A673 (cell line): ENCODE measurements at regions not wholly inside any gene's neighbourhood (a gene's known extent, or its start where the extent isn't known, plus 50 kb on each side); places are given as distances from the start of the nearest gene placed in this dataset.

Experiments used
- BruUV-seq: library from RNA; stranded (reverse); fragments of 400-500 nt; replicated peaks from 2 replicates; lab custom pipeline; 2021; lab: Mats Ljungman, UMichigan
- CTCF ChIA-PET: fragments of 300-600 bp; sonication (Branson Sonifier 250); formaldehyde crosslinking; loops from one replicate; lab custom pipeline; 2022; ENCODE audit warnings: antibody characterized with exemption; lab: Charles Lee
- POLR2A ChIA-PET: fragments of 300-600 bp; sonication (Branson Sonifier 250); formaldehyde crosslinking; loops from one replicate; lab custom pipeline; 2022; ENCODE audit warnings: antibody characterized with exemption; ENCODE audit not compliant: low non-redundant PET; lab: Charles Lee
- DNase-seq: peaks from one replicate; pipeline ENCODE4 v3.0.0-alpha.2; 2015; ENCODE audit warnings: low spot score
- H3K27ac ChIP-seq: fragments of 200-600 bp; sonication (generic); 2 replicates; pipeline ENCODE4 v1.5.1; 2016; ENCODE audit warnings: mixed run types, low read depth, mild to moderate bottlenecking, mixed read lengths, antibody characterized with exemption, low read length; ENCODE audit not compliant: poor library complexity, severe bottlenecking
- H3K27me3 ChIP-seq: fragments of 200-600 bp; sonication (generic); replicated peaks from 2 replicates; pipeline ENCODE4 v1.6.1; 2017; ENCODE audit warnings: mixed run types, low read depth, mild to moderate bottlenecking, mixed read lengths, antibody characterized with exemption, low read length; ENCODE audit not compliant: insufficient read depth, poor library complexity
- H3K36me3 ChIP-seq: fragments of 200-600 bp; sonication (generic); 2 replicates; pipeline ENCODE4 v1.6.1; 2016; ENCODE audit warnings: mixed run types, mild to moderate bottlenecking, mixed read lengths, antibody characterized with exemption, low read length; ENCODE audit not compliant: insufficient read depth, poor library complexity, severe bottlenecking
- H3K4me1 ChIP-seq: fragments of 200-600 bp; sonication (generic); 2 replicates; pipeline ENCODE4 v1.6.1; 2017; ENCODE audit warnings: mixed run types, mild to moderate bottlenecking, mixed read lengths, antibody characterized with exemption, low read length; ENCODE audit not compliant: insufficient read depth, poor library complexity, severe bottlenecking
- H3K4me3 ChIP-seq: fragments of 200-600 bp; sonication (generic); 2 replicates; pipeline ENCODE4 v1.5.1; 2016; ENCODE audit warnings: low read depth, mixed run types, mild to moderate bottlenecking, mixed read lengths, low read length; ENCODE audit not compliant: poor library complexity, severe bottlenecking
- H3K9me3 ChIP-seq: fragments of 200-600 bp; sonication (generic); 2 replicates; pipeline ENCODE4 v1.6.1; 2016; ENCODE audit warnings: mixed run types, low read depth, mild to moderate bottlenecking, mixed read lengths, antibody characterized with exemption, low read length; ENCODE audit not compliant: poor library complexity, severe bottlenecking
- EZH2 ChIP-seq: fragments of 200-600 bp; sonication (generic); IDR thresholded peaks from 2 replicates; pipeline ENCODE4 v1.6.1; 2017; ENCODE audit warnings: borderline replicate concordance, low read depth, mild to moderate bottlenecking, mixed read lengths, antibody characterized with exemption, low read length; ENCODE audit not compliant: poor library complexity, severe bottlenecking
- intact Hi-C: fragments of 100-400 bp; cut with micrococcal nuclease; formaldehyde crosslinking; loops from one replicate; pipeline ENCODE4 v1.10.0; 2022; ENCODE audit not compliant: unreplicated experiment
- TF ChIP-seq, protein P1 (sequence below): fragments of 300-800, 200-600 bp; sonication (generic); conservative IDR thresholded peaks from 2 replicates; pipeline ENCODE4 v1.5.1; 2017; ENCODE audit warnings: low read depth, mild to moderate bottlenecking, antibody characterized with exemption, low read length, moderate library complexity, mixed read lengths

DNA sequence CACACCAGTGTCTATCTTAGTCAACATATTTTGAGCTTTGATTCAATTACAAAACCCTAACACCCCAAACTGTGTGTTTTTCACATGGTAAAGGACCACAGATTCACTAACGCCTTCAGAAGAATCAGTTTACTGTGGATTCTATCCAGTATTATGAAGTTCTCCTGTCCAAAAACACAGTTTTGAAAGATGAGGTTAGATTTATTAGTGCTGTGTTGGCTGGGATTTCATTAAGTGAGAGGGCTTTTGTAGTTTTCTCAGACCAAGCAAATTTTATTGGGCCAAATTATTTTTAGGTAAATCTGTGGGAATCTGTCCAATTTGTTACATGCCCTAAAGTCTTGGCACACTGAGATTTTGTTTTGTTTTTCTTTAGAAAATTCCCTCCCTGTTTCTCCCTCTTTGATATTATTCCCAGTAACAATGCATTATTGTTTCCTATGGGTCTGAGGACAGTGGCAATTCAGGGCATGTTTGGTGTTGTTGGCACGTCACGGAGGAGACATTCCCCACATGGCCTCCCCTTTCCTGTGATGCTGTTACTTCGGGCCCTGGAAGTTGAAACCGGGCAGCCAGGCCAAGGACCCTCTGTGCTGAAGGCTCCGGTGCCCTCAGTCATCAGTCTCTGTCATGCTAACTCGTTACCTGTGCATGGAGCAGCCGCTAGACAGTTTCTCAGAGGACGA, 87.5 kb upstream of the ALKAL2 start:
- ChIA-PET POLR2A (no interaction called here), CTCF (no interaction called here)
- Histone ChIP-seq H3K4me1 (no peaks in the 10 kb centered on the region), H3K36me3 (no peaks in the 10 kb centered on the region), H3K27me3 (no peaks in the 10 kb centered on the region), H3K4me3 (no peak overlapping the region), H3K9me3 (no peaks in the 10 kb centered on the region), H3K27ac (no peak overlapping the region)
- BruUV-seq = no TSS peak
- intact Hi-C loops = no loop called here
- DNase-seq = no peak
- TF ChIP-seq EZH2 = no peak
- TF ChIP-seq, protein P1, sequence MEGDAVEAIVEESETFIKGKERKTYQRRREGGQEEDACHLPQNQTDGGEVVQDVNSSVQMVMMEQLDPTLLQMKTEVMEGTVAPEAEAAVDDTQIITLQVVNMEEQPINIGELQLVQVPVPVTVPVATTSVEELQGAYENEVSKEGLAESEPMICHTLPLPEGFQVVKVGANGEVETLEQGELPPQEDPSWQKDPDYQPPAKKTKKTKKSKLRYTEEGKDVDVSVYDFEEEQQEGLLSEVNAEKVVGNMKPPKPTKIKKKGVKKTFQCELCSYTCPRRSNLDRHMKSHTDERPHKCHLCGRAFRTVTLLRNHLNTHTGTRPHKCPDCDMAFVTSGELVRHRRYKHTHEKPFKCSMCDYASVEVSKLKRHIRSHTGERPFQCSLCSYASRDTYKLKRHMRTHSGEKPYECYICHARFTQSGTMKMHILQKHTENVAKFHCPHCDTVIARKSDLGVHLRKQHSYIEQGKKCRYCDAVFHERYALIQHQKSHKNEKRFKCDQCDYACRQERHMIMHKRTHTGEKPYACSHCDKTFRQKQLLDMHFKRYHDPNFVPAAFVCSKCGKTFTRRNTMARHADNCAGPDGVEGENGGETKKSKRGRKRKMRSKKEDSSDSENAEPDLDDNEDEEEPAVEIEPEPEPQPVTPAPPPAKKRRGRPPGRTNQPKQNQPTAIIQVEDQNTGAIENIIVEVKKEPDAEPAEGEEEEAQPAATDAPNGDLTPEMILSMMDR = no peak

DNA sequence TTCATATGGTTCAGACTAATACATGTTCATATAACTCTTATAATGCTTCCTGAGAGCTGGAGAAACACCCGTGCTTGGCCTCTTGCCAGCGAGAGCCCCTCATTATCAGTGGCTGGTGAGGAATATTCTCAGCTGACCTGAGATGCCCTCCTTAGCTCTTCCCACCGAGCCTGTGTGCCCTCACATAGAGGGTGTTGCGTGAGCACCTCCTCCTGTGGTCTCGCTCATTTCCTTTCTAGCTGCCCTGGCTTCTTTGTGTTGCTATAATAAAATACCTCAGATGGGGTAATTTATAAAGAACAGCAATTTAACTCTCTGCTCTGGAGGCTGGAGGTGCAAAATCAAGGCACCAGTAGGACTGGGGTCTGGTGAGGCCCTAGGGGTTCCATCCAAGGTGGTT, 80.5 kb upstream of the ALKAL2 start:
- TF ChIP-seq, protein P1 = no peak
- TF ChIP-seq EZH2 = no peak
- CTCF ChIA-PET = no interaction called here
- DNase-seq = no peak
- Histone ChIP-seq H3K4me3 (no peak overlapping the region), H3K9me3 (no peaks in the 10 kb centered on the region), H3K27ac (no peak overlapping the region), H3K27me3 (peaks cover 8% of the 10 kb centered on the region), H3K4me1 (no peaks in the 10 kb centered on the region), H3K36me3 (no peaks in the 10 kb centered on the region)
- no TSS peak for BruUV-seq
- POLR2A ChIA-PET = no interaction called here
- intact Hi-C loops = no loop called here

DNA sequence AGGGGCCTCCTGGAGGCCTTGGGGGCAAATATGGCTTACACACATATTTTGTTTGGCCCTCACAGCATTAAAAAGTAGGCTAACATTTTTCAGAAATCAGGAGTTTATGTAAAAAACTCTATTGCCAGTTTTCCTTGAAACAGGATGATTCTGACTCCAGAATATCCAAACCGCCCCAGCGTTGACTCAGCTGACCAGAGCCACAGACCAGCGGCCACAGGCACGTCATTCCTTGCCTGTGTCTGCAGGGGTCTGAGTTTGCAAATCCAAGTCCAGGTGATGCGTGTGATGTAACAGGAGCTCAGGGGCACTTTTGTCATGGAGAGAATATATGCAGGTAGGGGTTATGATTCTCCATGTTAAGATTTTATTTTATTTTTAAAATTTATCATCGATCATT, 79.4 kb upstream of the ALKAL2 start:
- Histone ChIP-seq H3K36me3 (no peaks in the 10 kb centered on the region), H3K4me1 (no peaks in the 10 kb centered on the region), H3K27me3 (peaks cover 19% of the 10 kb centered on the region), H3K9me3 (no peaks in the 10 kb centered on the region), H3K27ac (no peak overlapping the region), H3K4me3 (no peak overlapping the region)
- POLR2A ChIA-PET = no interaction called here
- intact Hi-C loops = no loop called here
- TF ChIP-seq, protein P1 = no peak
- TF ChIP-seq EZH2 = no peak
- CTCF ChIA-PET = no interaction called here
- BruUV-seq = no TSS peak
- DNase-seq = no peak
